T-helper 1 cell treated with Interleukin-12 subunit alpha and Interleukin-12 subunit beta and Interleukin-4 antibody, amounts not matched to agents 30 μg/mL and 1 μg/mL, for 36 hours (primary cell): ENCODE measurements at regions not wholly inside any gene's neighbourhood (a gene's known extent, or its start where the extent isn't known, plus 50 kb on each side); places are given as distances from the start of the nearest gene placed in this dataset.

Experiments used
- H3K27ac Mint-ChIP-seq: one replicate; pipeline ENCODE4 v1.8.0; 2021; ENCODE audit warnings: mild to moderate bottlenecking, mixed read lengths
- H3K27me3 Mint-ChIP-seq: one replicate; pipeline ENCODE4 v1.8.0; 2021; ENCODE audit warnings: low read depth, mixed read lengths
- H3K36me3 Mint-ChIP-seq: one replicate; pipeline ENCODE4 v1.8.0; 2021; ENCODE audit warnings: low read depth, mixed read lengths
- H3K4me1 Mint-ChIP-seq: one replicate; pipeline ENCODE4 v1.8.0; 2021; ENCODE audit warnings: low read depth, mixed read lengths
- H3K4me3 Mint-ChIP-seq: one replicate; pipeline ENCODE4 v1.8.0; 2021; ENCODE audit warnings: mild to moderate bottlenecking, moderate library complexity, mixed read lengths
- H3K9me3 Mint-ChIP-seq: one replicate; pipeline ENCODE4 v1.8.0; 2021; ENCODE audit warnings: mixed read lengths

DNA sequence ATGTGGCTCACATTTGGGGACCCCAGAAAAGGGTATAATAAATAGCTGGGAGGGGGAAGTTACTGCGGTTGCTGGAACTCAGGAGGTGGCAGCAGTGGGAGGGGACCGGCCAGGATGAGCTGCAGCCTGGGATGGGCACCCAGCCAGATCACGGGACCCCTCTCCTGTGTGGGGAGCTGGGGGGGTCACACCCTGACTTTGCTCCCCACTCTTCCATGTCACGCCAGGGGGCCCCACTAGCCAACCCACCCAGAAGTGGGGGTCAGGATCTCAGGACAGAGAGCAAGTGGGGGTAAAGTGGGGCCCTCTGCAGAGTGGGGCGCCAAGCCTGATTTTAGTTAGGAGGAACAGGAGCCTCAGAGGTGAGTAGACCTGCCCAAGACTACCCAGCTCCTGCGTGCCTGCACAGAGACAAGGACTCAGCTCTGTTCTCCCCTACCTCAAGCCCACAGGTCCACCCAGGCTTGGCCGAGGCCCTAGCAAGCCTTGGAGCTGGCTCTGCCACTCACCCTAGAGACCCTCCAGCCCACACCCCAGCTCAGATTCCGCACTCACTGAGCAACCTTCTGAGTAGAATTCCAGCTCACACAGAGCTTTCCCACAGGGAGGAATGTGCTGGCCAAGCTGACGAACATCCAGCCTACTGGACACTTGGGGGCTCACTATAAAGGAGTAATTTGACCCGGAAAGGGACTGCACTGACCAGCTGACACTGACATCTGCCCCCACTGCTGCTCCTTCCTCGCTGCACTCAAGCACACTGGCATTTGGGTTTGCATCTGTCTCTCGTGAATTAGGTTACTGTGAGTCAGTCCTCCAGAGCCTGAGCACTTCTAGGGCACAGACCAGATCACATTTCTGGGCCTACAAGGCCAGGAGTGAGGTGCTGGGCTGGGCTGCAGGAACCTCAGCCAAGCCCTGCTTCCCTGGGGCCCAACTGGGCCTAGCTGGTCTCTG is 310.1 kb downstream of the C16orf95 start:
- Mint-ChIP-seq H3K36me3 (no peaks in the 10 kb centered on the region), H3K4me1 (no peaks in the 10 kb centered on the region), H3K4me3 (no peak overlapping the region), H3K9me3 (peaks cover 3% of the 10 kb centered on the region), H3K27ac (no peak overlapping the region), H3K27me3 (no peaks in the 10 kb centered on the region)

DNA sequence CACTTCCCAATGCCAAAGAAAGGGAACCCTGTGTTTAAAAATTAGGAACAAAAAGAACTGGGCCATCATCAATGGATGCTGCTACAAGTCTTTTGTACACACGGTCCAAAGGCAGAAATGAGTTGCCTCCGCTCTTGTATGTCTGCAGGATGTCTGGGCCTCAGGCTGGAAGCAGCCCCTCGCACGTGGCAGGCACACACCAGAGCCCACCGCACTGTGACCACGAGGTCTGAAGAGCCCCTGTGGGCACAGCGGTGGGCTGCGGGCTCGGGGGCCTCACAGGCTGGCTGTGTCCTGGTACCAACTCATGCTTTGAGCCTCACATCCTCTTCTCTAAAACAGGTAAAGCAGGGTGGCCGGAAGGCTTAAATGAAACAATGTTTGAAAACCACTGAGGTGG is 309.3 kb downstream of the C16orf95 start:
- H3K9me3 Mint-ChIP-seq = peaks cover 3% of the 10 kb centered on the region
- no peak overlapping the region for H3K27ac Mint-ChIP-seq
- no peaks in the 10 kb centered on the region for H3K27me3 Mint-ChIP-seq
- H3K36me3 Mint-ChIP-seq = no peaks in the 10 kb centered on the region
- no peak overlapping the region for H3K4me3 Mint-ChIP-seq
- H3K4me1 Mint-ChIP-seq = no peaks in the 10 kb centered on the region

DNA sequence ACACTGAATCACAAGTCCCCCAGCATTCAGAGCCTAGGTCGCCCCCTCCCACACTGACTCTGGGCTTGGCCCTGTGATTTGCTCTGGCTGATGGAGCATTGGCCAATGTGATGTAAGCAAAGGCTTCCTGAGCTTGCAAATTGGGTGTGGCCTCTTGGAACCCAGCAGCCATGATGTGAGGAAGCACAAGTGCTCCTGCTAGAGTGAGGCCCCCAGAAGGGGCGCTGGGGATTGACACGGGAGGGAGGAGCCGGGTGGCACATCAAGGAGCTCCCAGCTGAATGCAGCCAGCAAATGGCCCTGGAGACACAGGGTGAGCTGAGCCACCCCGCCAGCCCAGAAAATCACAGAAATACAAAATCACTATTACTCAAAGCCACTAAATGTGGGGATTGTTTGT is 308.5 kb downstream of the C16orf95 start:
- H3K4me3 Mint-ChIP-seq = no peak overlapping the region
- no peaks in the 10 kb centered on the region for H3K27me3 Mint-ChIP-seq
- no peaks in the 10 kb centered on the region for H3K36me3 Mint-ChIP-seq
- H3K27ac Mint-ChIP-seq = no peak overlapping the region
- peaks cover 3% of the 10 kb centered on the region for H3K9me3 Mint-ChIP-seq
- no peaks in the 10 kb centered on the region for H3K4me1 Mint-ChIP-seq

DNA sequence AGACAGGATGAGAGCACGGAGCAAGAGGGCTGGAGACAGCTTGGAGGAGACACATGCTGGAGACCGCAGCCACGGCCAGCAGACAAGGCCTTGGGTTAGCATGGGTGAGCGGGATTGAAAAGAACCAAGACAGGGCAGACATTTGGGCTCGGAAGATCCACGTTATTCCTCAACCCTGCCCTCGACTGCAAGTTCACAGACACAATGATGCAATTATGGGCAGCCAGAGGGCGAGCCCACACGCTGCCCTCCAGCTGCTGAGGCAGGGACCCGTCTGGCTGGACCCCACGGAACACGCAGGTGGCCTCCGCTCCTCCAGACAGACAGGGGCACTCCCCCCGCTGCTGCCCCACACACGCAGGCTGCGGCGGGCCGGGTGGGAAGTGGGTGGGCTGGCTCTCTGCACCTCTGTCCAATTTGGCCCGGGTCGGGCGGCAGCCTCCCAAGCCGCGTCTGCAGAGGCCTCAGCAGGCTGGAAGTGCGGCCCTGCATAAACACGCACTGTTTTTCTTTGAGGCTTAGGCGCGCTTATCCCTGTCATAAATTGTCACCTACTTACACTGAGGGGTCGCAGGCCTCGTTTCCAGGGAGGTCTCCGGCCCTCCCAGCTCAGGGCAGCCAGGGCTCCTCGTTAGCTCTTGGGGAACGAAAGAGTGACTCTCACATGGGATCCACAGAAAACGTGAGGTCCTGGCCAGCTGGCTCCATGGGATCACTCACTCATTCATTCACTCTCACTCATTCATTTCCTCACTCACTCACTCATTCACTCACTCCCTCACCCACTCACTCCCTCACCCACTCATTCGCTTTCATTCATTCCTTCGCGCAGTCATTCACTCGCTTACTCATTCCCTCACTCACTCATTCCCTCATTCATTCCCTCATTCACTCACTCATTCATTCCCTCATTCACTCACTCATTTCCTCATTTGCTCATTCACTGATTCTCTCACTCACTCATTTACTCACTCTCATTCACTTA is 303.9 kb downstream of the C16orf95 start:
- Mint-ChIP-seq H3K27ac (no peak overlapping the region), H3K4me3 (no peak overlapping the region), H3K27me3 (peaks cover 12% of the 10 kb centered on the region), H3K4me1 (no peaks in the 10 kb centered on the region), H3K9me3 (no peaks in the 10 kb centered on the region), H3K36me3 (no peaks in the 10 kb centered on the region)

DNA sequence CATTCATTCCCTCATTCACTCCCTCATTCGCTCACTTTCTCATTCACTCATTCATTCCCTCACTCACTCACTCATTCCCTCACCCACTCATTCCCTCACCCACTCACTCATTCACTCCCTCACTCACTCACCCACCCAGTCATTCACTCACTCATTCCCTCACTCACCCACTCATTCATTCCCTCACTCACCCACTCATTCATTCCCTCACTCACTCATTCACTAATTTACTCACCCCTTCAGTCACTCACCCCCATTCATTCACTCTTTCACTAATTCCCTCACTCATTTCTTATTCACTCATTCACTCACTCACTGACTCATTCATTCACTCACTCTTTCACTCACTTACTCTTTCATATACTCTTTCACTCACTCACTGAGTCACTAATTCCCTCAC is 303.1 kb downstream of the C16orf95 start:
- Mint-ChIP-seq H3K36me3 (no peaks in the 10 kb centered on the region), H3K4me3 (no peak overlapping the region), H3K27me3 (peaks cover 12% of the 10 kb centered on the region), H3K27ac (no peak overlapping the region), H3K4me1 (no peaks in the 10 kb centered on the region), H3K9me3 (no peaks in the 10 kb centered on the region)

DNA sequence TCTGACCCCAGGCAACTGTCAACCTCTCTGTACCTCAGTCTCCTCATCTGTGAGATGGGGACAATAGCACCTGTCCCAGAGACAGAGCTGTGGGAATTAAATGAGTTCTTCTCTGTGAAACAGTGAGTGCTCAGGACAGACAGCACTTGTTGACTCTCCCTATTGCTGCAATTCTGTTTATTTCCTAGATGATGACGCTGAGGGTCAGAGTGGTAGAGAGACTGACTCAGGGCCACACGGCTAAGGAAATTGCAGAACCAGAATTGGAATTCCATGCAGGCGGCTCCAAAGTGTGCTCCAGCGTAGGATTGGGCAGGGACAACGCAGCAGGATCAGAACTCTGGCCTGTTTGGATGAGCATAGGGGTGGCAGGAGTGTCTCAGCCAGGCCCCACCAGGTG is 302.2 kb downstream of the C16orf95 start:
- no peaks in the 10 kb centered on the region for H3K4me1 Mint-ChIP-seq
- no peaks in the 10 kb centered on the region for H3K36me3 Mint-ChIP-seq
- no peaks in the 10 kb centered on the region for H3K9me3 Mint-ChIP-seq
- no peak overlapping the region for H3K27ac Mint-ChIP-seq
- H3K27me3 Mint-ChIP-seq = peaks cover 12% of the 10 kb centered on the region
- no peak overlapping the region for H3K4me3 Mint-ChIP-seq

DNA sequence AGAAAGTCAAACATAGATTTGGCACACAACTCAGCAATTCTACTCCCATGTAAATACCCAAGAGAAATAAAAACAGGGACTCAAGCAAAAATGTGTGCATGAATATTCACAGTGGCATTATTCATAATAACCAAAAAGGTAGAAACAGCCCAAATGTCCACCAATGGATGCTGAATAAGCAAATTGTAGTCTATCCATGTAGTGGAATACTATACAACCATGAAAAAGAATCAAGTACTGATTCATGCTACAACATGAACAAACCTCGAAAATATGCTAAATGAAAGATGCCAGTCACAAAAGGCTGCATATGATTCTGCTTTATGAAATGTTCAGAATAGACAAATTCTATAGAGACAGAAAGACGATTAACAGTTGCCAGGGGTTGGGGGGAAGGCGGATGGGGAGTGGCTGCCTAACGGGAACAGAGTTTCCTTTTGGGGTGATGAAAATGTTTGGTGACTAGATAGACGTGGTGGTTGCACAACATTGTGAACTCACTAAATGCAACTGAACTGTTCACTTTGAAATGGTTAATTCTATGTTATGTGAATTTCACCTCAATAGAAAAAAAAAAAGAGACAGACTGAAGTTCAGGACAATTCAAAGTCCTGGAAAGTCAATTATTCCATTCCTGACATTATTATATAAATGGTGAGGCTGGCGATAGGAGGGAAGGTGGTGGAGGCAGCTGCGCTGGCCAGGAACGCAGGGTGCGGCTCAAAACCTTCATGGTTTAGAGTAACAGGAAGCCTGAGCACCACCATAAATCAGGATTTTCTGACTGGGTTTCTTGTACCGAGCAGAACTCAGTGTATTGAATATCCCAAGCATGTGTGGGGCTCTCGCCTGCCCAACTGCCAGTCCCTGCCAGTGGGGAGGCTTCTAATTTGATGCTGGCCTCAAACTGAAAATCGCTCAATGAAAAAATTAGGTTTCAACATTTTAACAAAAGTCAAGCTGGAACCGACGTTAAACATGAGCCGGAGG is 300.9 kb downstream of the C16orf95 start:
- no peak overlapping the region for H3K4me3 Mint-ChIP-seq

DNA sequence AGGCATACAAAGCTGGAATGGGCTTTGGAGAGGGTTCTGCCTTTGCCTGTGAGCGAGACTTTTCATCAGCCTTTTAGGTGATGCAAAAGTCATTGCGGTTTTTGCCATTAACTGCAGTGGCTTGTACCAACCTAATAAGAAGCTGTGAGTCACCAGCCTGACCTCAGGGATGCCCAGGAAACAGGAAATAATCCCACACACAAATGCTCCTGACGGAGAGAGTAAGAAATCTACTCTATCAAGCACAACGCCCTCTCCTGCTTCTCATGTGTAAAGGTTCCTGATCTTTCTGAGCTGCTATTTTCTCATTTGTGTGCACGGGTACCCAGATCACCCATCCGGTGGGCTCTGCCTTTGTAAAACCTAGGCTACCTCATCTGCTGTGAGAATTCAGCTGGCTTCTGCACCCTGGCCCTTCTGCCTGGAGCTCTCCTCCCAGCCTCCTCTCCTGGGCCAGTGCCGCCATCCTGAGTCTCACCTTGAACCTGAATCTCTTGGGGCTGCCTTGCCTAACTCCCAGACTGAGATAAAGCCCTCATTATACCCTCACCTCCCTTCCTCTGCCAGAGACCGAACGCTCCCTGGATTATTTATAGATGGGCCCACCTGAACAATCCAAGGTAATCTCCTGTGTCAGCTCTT is 299.7 kb downstream of the C16orf95 start:
- Mint-ChIP-seq H3K4me3 (no peak overlapping the region), H3K4me1 (no peaks in the 10 kb centered on the region), H3K27me3 (peaks cover 12% of the 10 kb centered on the region)

More for the DNA sequence above, 300.9 kb downstream of the C16orf95 start:
- H3K4me1 Mint-ChIP-seq = no peaks in the 10 kb centered on the region
- H3K27ac Mint-ChIP-seq = no peak overlapping the region
- H3K9me3 Mint-ChIP-seq = no peaks in the 10 kb centered on the region
- peaks cover 12% of the 10 kb centered on the region for H3K27me3 Mint-ChIP-seq
- no peaks in the 10 kb centered on the region for H3K36me3 Mint-ChIP-seq

DNA sequence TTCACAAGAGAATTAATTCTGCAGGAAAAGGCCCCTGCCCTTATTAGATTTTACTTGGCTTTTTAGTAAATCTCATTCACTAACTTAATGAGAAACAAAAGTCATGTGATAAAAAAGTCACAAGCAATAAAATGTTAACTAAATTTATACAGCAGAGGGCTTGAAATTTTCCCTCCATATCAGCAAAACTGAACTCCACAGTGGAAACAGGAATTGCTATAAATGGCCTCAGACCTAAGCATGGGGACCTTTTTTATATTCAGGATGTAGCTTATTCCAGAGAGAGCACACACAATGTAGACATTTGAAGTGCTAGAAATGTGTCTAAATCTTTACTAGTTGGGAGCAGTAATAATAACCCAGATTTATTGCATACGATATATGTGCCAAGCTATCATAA is 291.5 kb downstream of the C16orf95 start:
- no peaks in the 10 kb centered on the region for H3K4me1 Mint-ChIP-seq
- no peak overlapping the region for H3K27ac Mint-ChIP-seq
- no peaks in the 10 kb centered on the region for H3K27me3 Mint-ChIP-seq
- no peaks in the 10 kb centered on the region for H3K36me3 Mint-ChIP-seq
- no peaks in the 10 kb centered on the region for H3K9me3 Mint-ChIP-seq
- no peak overlapping the region for H3K4me3 Mint-ChIP-seq

More for the DNA sequence above, 299.7 kb downstream of the C16orf95 start:
- Mint-ChIP-seq H3K36me3 (no peaks in the 10 kb centered on the region), H3K27ac (no peak overlapping the region), H3K9me3 (no peaks in the 10 kb centered on the region)

DNA sequence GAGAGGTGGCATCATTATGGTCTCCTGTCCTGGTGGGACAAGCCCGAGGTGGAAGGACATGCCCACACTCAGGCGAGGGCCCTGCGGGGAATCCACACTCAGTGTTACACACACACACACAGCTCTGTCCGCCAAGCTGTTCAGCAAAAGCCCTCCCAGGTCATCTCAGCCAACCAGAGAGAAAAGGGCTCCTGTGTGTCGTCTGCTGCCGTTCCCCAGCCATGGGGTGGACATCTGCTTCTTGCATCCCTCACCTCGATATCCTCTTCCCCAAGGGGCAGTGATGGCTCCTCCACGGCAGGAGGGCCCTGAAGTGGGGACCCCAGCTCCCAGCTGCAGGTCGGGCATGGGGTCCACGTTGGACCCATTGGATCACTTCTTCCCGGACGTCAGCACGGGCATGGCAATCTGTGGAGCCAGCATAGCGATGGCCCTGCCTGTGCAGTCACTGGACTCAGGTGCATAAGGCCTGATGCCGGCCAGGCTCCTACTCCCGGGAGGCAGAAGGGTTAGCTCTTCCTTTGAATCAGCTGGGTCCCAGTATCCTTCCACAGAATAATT is 290.1 kb downstream of the C16orf95 start:
- no peaks in the 10 kb centered on the region for H3K36me3 Mint-ChIP-seq
- no peaks in the 10 kb centered on the region for H3K9me3 Mint-ChIP-seq
- H3K27me3 Mint-ChIP-seq = no peaks in the 10 kb centered on the region
- no peak overlapping the region for H3K27ac Mint-ChIP-seq
- no peak overlapping the region for H3K4me3 Mint-ChIP-seq
- no peaks in the 10 kb centered on the region for H3K4me1 Mint-ChIP-seq

DNA sequence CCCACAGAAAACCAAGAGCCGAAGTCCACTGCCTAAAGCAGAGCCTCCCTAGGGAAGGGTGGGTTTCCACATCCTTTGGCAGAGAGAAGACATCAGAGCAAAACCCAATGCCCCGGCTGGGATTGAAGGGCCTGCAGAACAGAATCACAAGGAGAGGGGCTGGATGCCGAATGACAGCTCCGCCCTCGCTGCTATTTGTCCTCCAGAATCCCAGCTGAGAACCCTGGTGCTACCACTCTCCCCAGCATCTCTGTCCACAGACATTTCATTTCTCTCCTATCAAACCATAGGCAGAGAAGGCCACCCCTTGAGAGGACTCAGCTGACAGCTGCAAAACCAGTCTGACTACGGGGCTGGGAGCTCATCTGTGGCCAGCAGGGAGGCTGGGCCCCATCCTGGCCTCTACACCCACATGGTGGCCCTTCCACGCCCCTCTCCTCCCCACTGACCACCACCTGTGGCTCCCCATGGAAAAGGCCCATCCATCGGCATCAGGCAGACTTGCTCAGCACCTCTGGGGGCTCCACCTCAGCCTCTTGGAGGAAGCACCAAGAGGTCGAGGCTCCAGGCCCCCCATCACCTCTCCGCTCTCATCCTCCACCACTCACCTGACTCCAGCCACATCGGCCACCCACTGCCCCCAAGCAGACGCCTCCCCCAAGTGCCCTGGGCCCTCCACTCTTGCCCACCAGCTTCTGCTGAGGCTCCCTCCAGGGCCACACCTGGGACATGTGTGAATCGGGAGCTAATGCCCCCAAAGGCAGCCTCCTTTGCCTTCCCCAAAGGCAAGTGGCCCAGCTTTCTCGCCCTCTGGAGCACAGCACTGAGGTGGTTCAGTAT is 288.5 kb downstream of the C16orf95 start:
- H3K4me1 Mint-ChIP-seq = no peaks in the 10 kb centered on the region
- no peaks in the 10 kb centered on the region for H3K9me3 Mint-ChIP-seq
- no peak overlapping the region for H3K4me3 Mint-ChIP-seq
- no peaks in the 10 kb centered on the region for H3K27me3 Mint-ChIP-seq
- no peaks in the 10 kb centered on the region for H3K36me3 Mint-ChIP-seq
- H3K27ac Mint-ChIP-seq = no peak overlapping the region

DNA sequence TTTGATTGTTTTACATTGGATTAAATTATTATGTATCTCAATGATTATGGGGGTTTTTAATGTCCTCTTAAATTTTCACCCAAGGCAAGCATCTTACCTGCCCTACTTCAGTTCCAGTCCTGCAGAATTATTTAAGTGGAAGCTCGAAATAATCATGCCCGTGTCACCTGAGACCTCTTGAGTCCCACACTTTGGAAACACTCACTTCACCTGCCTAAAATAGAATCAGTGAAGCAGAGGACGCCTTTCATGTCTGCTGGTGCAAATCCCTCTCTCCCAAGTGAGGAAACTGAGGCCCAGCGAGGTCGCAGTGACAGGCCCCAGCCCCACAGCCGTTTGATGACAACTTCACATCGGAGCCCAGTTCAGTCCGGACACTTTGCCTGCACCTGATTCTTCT is 284.6 kb downstream of the C16orf95 start:
- H3K4me3 Mint-ChIP-seq = no peak overlapping the region
- no peak overlapping the region for H3K27ac Mint-ChIP-seq
- H3K4me1 Mint-ChIP-seq = no peaks in the 10 kb centered on the region
- H3K27me3 Mint-ChIP-seq = no peaks in the 10 kb centered on the region
- H3K9me3 Mint-ChIP-seq = no peaks in the 10 kb centered on the region
- no peaks in the 10 kb centered on the region for H3K36me3 Mint-ChIP-seq
